ENCODE measurements at regions not wholly inside any gene's neighbourhood (a gene's known extent, or its start where the extent isn't known, plus 50 kb on each side); places are given as distances from the start of the nearest gene placed in this dataset.
A peak's percentile ranks its signal among the peaks of the same experiment; 100 is the strongest.
"Not testable (repeated sequence)": the region's sequence is repeated elsewhere in the genome, so short reads cannot be mapped to it uniquely, and the experiment has no call there.

DNA sequence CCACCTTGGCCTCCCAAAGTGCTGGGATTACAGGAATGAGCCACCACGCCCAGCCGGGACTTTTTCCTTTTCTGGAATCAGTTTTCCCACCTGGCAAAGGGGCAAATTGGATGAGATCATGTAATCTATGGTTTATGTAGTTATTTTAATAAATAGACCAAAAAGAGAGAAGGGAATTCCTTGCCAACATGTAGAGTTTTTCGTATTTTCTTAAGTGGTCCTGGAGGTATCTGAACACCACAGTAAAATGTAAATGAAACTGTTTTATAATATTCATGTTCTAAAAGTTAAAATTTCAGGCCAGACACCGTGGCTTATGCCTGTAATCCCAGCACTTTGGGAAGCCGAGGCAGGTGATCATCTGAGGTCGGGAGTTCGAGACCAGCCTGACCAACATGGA lies 185.1 kb upstream of the ZNF217 start:
- Histone ChIP-seq H3K27me3 (no peaks in the 10 kb centered on the region), H3K36me3 (no peaks in the 10 kb centered on the region), H3K4me1 (peaks cover 10% of the 10 kb centered on the region), H3K9me3 (no peaks in the 10 kb centered on the region), H3K27ac (no peak overlapping the region), H3K4me3 (no peak overlapping the region)
- intact Hi-C loops (cut with DNase I) = no loop called here
- DNase-seq (ENCODE audit: extremely low spot score in 2 of 2) = no peak
- TF ChIP-seq, protein P1, sequence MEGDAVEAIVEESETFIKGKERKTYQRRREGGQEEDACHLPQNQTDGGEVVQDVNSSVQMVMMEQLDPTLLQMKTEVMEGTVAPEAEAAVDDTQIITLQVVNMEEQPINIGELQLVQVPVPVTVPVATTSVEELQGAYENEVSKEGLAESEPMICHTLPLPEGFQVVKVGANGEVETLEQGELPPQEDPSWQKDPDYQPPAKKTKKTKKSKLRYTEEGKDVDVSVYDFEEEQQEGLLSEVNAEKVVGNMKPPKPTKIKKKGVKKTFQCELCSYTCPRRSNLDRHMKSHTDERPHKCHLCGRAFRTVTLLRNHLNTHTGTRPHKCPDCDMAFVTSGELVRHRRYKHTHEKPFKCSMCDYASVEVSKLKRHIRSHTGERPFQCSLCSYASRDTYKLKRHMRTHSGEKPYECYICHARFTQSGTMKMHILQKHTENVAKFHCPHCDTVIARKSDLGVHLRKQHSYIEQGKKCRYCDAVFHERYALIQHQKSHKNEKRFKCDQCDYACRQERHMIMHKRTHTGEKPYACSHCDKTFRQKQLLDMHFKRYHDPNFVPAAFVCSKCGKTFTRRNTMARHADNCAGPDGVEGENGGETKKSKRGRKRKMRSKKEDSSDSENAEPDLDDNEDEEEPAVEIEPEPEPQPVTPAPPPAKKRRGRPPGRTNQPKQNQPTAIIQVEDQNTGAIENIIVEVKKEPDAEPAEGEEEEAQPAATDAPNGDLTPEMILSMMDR (IDR thresholded peaks at IDR 0.05) = no peak
- no peak for TF ChIP-seq POLR2AphosphoS5 (IDR thresholded peaks at IDR 0.05; ENCODE audit: insufficient read depth in 1 of 2, low read depth in 1 of 2)
- TF ChIP-seq POLR2A (IDR thresholded peaks at IDR 0.05) = no peak

DNA sequence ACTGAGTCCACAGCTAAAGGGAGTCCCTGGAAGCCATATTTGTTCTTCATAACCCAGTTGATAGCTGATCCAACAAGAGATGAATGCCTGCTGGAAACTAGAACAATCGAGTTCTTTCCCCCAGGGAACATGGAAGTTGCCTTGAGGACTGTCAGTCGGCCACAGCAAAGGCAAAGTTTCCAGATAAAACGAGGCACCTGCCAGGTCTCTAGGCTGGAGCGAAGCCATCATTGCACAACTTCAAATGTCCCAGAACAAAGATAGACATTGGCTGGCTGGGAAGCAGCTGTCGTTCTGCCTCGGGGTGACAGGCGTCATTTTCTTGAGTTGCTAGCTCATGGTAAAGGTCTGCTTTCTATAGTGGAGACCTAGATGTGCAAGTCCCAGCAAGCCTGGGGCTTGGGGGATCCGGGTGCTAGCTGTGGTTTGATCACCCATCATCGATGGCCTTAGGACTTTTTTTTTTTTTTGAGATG lies 184.4 kb upstream of the ZNF217 start:
- no peak overlapping the region for H3K4me3 ChIP-seq
- no peak overlapping the region for H3K27ac ChIP-seq
- intact Hi-C loops (cut with DNase I) = no loop called here
- H3K27me3 ChIP-seq = no peaks in the 10 kb centered on the region
- TF ChIP-seq, protein P1 (IDR thresholded peaks at IDR 0.05) = no peak
- TF ChIP-seq POLR2AphosphoS5 (IDR thresholded peaks at IDR 0.05; ENCODE audit: insufficient read depth in 1 of 2, low read depth in 1 of 2) = no peak
- no peak for TF ChIP-seq POLR2A (IDR thresholded peaks at IDR 0.05)
- no peak for DNase-seq (ENCODE audit: extremely low spot score in 2 of 2)
- H3K4me1 ChIP-seq = peaks cover 17% of the 10 kb centered on the region
- no peaks in the 10 kb centered on the region for H3K9me3 ChIP-seq
- H3K36me3 ChIP-seq = no peaks in the 10 kb centered on the region

DNA sequence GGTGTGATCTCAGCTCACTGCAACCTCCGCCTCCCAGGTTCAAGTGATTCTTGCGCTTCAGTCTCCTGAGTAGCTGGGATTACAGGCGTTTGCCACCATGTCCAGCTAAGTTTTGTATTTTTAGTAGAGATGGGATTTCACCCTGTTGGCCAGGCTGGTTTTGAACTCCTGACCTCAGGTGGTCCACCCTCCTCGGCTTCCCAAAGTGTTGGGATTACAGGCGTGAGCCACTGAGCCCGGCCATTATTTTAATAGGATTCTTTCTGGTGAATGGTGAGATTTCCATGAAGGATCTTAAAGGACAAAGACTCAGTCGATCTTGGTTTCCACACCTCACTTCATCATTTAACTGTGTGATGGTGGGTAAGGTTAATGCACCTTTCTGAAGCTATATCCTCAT lies 183.8 kb upstream of the ZNF217 start:
- H3K4me3 ChIP-seq; H3K27ac ChIP-seq; H3K27me3 ChIP-seq; H3K9me3 ChIP-seq; H3K36me3 ChIP-seq; DNase-seq (ENCODE audit: extremely low spot score in 2 of 2); intact Hi-C loops (cut with DNase I): not testable (repeated sequence)
- H3K4me1 ChIP-seq = peaks cover 17% of the 10 kb centered on the region

DNA sequence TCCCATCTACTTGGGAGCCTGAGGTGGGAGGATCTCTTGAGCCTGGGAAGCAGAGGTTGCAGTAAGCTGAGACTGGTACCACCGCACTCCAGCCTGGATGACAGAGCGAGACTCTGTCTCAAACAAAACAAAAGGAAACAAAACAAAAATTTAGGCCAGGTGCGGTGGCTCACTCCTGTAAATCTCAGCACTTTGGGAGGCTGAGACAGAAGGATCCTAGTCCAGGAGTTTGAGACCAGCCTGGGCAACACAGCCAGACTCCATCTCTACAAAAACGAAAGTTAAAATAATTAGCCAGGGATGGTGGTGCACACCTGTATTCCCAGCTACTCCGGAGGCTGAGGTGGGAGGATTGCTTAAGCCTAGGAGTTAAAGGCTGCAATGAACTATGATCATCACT lies 183.2 kb upstream of the ZNF217 start:
- intact Hi-C loops (cut with DNase I) = no loop called here
- Histone ChIP-seq H3K27me3 (no peaks in the 10 kb centered on the region), H3K9me3 (no peaks in the 10 kb centered on the region), H3K4me1 (peaks cover 17% of the 10 kb centered on the region), H3K27ac (no peak overlapping the region), H3K4me3 (no peak overlapping the region), H3K36me3 (no peaks in the 10 kb centered on the region)
- no peak for TF ChIP-seq POLR2A (IDR thresholded peaks at IDR 0.05)
- DNase-seq (ENCODE audit: extremely low spot score in 2 of 2) = no peak

DNA sequence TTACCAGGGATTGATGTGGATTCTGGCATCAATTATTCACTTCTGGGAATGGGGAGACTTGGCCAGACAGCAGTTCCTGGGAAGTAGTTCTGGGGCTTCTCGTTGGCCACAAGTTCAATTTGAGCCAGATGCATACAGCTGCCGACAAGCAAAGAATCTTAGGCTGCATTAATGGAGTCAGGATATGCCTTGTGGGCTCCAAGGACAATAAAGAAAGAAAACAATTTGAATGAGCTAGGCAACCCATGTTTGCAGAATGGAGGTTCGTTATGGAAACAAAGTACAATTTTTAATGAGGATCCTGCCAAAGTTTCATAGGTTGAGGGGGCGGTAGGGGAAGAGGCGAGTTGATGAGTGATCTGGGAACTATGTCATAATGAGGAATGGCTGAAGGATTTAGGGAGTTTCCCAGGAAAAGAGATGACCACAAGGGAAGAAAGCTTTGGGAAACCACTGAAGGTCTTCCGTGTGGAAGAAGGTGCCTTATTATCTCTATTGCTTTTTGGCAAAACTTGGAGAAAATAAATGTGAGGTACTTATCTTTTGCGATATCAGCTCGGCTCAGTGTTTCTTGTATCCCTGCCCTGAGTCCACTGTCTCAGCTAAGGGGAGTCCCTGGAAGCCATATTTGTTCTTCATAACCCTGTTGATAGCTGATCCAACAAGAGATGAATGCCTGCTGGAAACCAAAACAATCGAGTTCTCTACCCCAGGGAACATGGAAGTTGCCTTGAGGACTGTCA lies 181.0 kb upstream of the ZNF217 start:
- Histone ChIP-seq H3K4me3 (no peak overlapping the region), H3K27ac (peak overlapping the region; percentile 44), H3K4me1 (peaks cover 17% of the 10 kb centered on the region), H3K27me3 (no peaks in the 10 kb centered on the region), H3K9me3 (no peaks in the 10 kb centered on the region), H3K36me3 (no peaks in the 10 kb centered on the region)
- intact Hi-C loops (cut with DNase I) = no loop called here
- TF ChIP-seq, protein P1 (IDR thresholded peaks at IDR 0.05) = no peak
- TF ChIP-seq POLR2AphosphoS5 (IDR thresholded peaks at IDR 0.05; ENCODE audit: insufficient read depth in 1 of 2, low read depth in 1 of 2) (no peak), POLR2A (IDR thresholded peaks at IDR 0.05) (no peak)
- no peak for DNase-seq (ENCODE audit: extremely low spot score in 2 of 2)

DNA sequence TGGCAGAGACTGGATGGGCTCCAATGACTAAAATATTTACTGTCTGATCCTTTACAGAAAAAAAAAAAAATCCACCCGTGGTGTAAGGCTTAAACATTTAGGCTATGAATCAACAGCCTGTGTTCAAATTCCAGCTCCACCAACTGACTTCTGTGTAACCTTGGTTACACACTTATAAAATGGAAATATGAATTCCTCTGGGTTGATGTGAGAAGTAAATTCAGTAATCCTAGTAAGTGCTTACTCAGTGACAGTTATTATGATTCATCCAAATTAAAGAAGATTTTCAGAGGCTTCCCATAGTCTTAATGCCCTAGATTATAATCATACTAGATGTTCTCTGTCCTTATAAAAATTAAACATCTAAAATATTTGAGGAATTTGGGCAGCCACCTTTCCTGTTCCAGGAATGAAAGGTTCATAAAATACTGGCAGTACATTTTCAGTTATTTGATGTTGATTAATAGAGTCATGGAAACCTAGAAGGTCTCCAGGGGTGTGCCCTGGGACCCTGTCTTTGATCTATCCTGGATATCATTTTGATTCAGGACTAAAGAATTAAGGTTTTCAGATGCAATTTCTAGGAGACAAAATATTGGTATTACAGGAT lies 180.3 kb upstream of the ZNF217 start:
- Histone ChIP-seq H3K4me3 (no peak overlapping the region), H3K36me3 (no peaks in the 10 kb centered on the region), H3K27ac (peak overlapping the region; percentile 44), H3K4me1 (peaks cover 17% of the 10 kb centered on the region), H3K9me3 (no peaks in the 10 kb centered on the region), H3K27me3 (no peaks in the 10 kb centered on the region)
- no peak for DNase-seq (ENCODE audit: extremely low spot score in 2 of 2)
- intact Hi-C loops (cut with DNase I) = no loop called here
- TF ChIP-seq POLR2AphosphoS5 (IDR thresholded peaks at IDR 0.05; ENCODE audit: insufficient read depth in 1 of 2, low read depth in 1 of 2) (peak in 1 of 2 donors; percentile 63), POLR2A (IDR thresholded peaks at IDR 0.05) (no peak)

DNA sequence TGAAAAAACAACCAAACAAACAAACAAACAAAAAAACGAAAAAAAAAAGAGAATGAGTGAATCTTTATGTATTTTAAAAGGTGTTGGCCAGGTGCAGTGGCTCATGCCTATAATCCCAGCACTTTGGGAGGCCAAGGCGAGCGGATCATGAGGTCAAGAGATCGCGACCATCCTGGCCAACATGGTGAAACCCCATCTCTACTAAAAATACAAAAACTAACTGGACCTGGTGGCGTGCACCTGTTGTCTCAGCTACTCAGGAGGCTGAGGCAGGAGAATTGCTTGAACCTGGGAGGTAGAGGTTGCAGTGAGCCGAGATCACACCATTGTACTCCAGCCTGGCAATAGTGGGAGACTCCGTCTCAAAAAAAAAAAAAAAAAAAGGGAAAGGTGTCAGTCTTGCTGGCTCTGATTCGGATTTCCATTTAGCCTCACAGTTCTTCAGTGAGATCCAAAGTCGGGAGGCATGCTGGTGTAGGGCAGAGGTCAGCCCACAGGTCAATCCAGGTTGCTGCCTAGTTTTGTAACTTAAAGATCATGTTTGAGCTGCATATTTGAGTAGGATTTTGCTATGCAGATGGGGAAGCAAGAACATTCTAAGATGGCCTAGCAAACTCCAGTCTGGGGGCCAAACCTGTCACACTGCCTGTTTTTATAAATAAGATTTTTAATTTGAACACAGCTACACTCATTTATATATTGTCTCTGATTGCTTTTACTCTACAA lies 179.6 kb upstream of the ZNF217 start:
- intact Hi-C loops (cut with DNase I); H3K9me3 ChIP-seq; H3K36me3 ChIP-seq; H3K27me3 ChIP-seq; H3K4me3 ChIP-seq; DNase-seq (ENCODE audit: extremely low spot score in 2 of 2): not testable (repeated sequence)
- H3K4me1 ChIP-seq = peaks cover 17% of the 10 kb centered on the region
- peak overlapping the region; percentile 44 for H3K27ac ChIP-seq

All from vagina (tissue), 2 donors.